ENCODE measurements at regions not wholly inside any gene's neighbourhood (a gene's known extent, or its start where the extent isn't known, plus 50 kb on each side); places are given as distances from the start of the nearest gene placed in this dataset.

DNA sequence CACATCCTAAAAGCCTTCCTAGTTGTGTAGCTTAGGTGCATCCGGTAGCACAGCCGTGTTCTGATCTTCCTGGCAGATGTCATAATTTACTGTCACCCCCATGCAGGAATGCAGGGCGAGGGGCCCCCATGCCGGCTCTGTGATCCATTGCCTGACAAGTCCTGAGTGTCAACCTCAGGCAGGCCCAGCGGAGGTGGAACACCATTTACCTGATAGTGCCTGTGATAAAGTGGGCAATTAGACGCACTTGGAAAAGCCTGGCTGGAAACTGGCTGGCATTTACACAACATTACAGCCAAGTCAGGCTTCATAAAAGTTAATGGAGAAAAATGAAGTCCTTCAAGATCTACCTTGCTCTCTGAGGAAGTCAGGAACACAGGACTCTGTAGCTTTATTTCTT is 521.4 kb upstream of the JAG1 start:
- Histone ChIP-seq H3K9me3 (no peaks in the 10 kb centered on the region), H3K4me1 (peaks cover 0 to 21% (median 7%) of the 10 kb centered on the region in 3 donors), H3K36me3 (no peaks in the 10 kb centered on the region), H3K27ac (peak overlapping the region in 1 of 4 donors; percentile 22), H3K4me3 (no peak overlapping the region), H3K27me3 (no peaks in the 10 kb centered on the region)
- no peak for DNase-seq
- intact Hi-C loops (cut with DNase I): no loop called here
- 80 to 82% methylated on average over 3 to 4 of the region's 6 CpGs for WGBS, 2 donors
- no peak for TF ChIP-seq POLR2A (IDR thresholded peaks at IDR 0.05)
- TF ChIP-seq, protein P1, sequence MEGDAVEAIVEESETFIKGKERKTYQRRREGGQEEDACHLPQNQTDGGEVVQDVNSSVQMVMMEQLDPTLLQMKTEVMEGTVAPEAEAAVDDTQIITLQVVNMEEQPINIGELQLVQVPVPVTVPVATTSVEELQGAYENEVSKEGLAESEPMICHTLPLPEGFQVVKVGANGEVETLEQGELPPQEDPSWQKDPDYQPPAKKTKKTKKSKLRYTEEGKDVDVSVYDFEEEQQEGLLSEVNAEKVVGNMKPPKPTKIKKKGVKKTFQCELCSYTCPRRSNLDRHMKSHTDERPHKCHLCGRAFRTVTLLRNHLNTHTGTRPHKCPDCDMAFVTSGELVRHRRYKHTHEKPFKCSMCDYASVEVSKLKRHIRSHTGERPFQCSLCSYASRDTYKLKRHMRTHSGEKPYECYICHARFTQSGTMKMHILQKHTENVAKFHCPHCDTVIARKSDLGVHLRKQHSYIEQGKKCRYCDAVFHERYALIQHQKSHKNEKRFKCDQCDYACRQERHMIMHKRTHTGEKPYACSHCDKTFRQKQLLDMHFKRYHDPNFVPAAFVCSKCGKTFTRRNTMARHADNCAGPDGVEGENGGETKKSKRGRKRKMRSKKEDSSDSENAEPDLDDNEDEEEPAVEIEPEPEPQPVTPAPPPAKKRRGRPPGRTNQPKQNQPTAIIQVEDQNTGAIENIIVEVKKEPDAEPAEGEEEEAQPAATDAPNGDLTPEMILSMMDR (IDR thresholded peaks at IDR 0.05): no peak

DNA sequence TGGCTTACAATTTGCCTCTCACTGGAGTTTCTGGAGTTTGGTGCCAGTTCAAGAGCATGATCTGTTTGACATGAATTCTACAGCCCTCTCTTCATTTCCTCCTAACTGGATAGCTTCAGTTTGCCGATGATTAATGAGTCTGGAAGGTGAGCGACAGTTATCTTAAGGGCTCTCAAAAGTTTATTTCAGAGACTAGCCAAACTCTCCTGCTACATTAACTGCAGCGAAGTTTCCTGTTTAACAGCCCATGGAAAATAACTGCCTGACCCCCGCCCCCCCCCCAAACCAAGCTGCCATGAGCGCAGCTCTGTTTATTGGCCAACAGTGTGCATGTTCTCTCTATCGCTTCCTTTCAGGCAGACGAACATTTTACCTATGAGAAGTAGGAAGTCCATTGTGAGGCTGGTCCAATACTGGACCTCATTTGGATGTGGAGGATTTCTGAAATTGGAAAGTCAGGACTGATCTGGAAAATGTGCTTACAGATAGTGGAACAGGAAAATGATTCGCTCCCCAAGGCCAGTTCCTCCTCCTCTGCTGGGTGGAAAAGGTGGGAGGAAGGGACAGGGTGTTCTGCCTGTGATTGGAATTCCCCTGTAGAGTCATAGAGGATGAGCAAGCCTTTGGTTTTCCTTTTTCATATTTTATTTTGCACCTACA is 522.2 kb upstream of the JAG1 start:
- TF ChIP-seq, protein P1 (IDR thresholded peaks at IDR 0.05): no peak
- TF ChIP-seq POLR2A (IDR thresholded peaks at IDR 0.05): no peak
- peaks cover 0 to 21% (median 7%) of the 10 kb centered on the region in 3 donors for H3K4me1 ChIP-seq
- intact Hi-C loops (cut with DNase I): no loop called here
- no peaks in the 10 kb centered on the region for H3K27me3 ChIP-seq
- H3K27ac ChIP-seq: peak overlapping the region in 3 of 4 donors; percentile 31 to 42 (median 33)
- WGBS, 2 donors: 46 to 51% methylated on average over 7 of the region's 8 CpGs
- no peak for DNase-seq
- H3K9me3 ChIP-seq: no peaks in the 10 kb centered on the region
- no peaks in the 10 kb centered on the region for H3K36me3 ChIP-seq
- H3K4me3 ChIP-seq: no peak overlapping the region

DNA sequence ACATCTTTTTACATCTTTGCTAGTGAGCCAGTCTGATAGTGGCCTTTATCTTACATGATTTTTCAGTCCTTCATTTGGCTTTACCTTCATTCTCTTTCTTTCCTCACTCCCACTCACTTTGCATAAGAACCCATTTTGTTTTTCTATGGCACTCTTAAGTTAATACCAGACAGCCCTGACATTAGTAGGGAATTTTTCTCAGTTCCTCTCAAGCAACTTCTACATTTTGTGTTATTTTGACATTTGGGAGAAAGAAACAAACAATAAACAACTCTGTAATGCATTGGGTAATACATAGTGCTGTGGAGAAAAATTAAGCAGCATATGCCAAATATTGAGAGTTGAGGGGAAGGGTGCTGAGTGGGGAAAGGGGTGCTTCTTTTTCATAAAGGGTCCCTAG is 524.1 kb upstream of the JAG1 start:
- DNase-seq: no peak
- intact Hi-C loops (cut with DNase I): no loop called here
- no peaks in the 10 kb centered on the region for H3K27me3 ChIP-seq
- TF ChIP-seq, protein P1 (IDR thresholded peaks at IDR 0.05): no peak
- no peak for TF ChIP-seq POLR2A (IDR thresholded peaks at IDR 0.05)
- H3K4me1 ChIP-seq: peaks cover 0 to 21% (median 7%) of the 10 kb centered on the region in 3 donors
- H3K36me3 ChIP-seq: no peaks in the 10 kb centered on the region
- H3K4me3 ChIP-seq: no peak overlapping the region
- no peak overlapping the region for H3K27ac ChIP-seq
- H3K9me3 ChIP-seq: no peaks in the 10 kb centered on the region

DNA sequence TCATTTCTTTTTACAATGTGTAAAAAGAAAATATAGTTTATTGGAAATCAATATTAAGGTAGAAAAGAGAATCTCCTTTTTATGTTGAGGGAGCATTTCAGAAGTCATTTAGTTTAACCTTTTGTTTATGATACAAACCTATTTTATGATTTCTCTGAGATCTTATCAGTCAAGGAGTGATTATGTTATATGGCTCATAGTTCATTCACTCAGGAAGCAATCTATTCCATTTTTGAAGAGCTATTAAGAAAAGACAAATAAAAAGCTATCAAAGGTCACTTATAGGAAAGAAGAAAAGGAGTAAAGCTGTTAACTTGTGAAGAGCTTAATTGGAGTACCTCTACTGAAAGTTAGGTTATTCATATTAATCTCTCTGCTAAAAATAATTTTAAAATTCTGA is 526.6 kb upstream of the JAG1 start:
- peaks cover 5 to 27% (median 7%) of the 10 kb centered on the region in 3 donors for H3K4me1 ChIP-seq
- intact Hi-C loops (cut with DNase I): loop anchor here (10.0 kb wide), 1 partner anchor 526 kb away; the partner anchor contains the start of gene JAG1

More for the DNA sequence above, 526.6 kb upstream of the JAG1 start:
- Histone ChIP-seq H3K9me3 (no peaks in the 10 kb centered on the region), H3K36me3 (no peaks in the 10 kb centered on the region), H3K4me3 (no peak overlapping the region), H3K27ac (no peak overlapping the region), H3K27me3 (no peaks in the 10 kb centered on the region)
- TF ChIP-seq, protein P1 (IDR thresholded peaks at IDR 0.05): no peak
- TF ChIP-seq POLR2A (IDR thresholded peaks at IDR 0.05): no peak
- DNase-seq: no peak
